Thyroid gland (tissue), 4 donors: ENCODE measurements at regions not wholly inside any gene's neighbourhood (a gene's known extent, or its start where the extent isn't known, plus 50 kb on each side); places are given as distances from the start of the nearest gene placed in this dataset.

Source experiments
- DNase-seq, 2 donors: peaks; one replicate each; pipeline ENCODE4 v3.0.0-alpha.2; 2019
- H3K27ac ChIP-seq, 3 donors: fragments of 200-600 bp; sonication (generic); 1 replicate in 2 of 3; 2 replicates in 1 of 3; pipeline ENCODE4 v1.5.1; 2016 to 2019; ENCODE audit warnings: mild to moderate bottlenecking in 1 of 3, moderate library complexity in 1 of 3
- H3K27me3 ChIP-seq: fragments of 200-600 bp; sonication (generic); one replicate; pipeline ENCODE4 v1.5.1; 2019
- H3K36me3 ChIP-seq, 2 donors: fragments of 200-600 bp; sonication (generic); one replicate each; pipeline ENCODE4 v1.5.1; 2016 to 2019
- H3K4me1 ChIP-seq, 2 donors: fragments of 200-600 bp; sonication (generic); one replicate each; pipeline ENCODE4 v1.5.1; 2017 to 2019
- H3K4me3 ChIP-seq, 3 donors: fragments of 200-600 bp; sonication (generic); replicated peaks in 1 of 3; 1 replicate in 2 of 3; 2 replicates in 1 of 3; pipeline ENCODE4 v1.5.1; 2016; ENCODE audit warnings: mild to moderate bottlenecking in 1 of 3
- H3K9me3 ChIP-seq: fragments of 200-600 bp; sonication (generic); one replicate; pipeline ENCODE4 v1.5.1; 2017
- CTCF ChIP-seq, 6 experiments: fragments of 200-600 bp in 3 of 6; fragments of 450-650 bp in 3 of 6; sonication (generic) in 3 of 6; IDR thresholded peaks; one replicate each; pipeline ENCODE4 v1.5.1; 2016 to 2019; ENCODE audit warnings: antibody characterized with exemption in 6 of 6, mild to moderate bottlenecking in 2 of 6, inconsistent platforms in 1 of 6, moderate library complexity in 1 of 6
- POLR2A ChIP-seq, 2 donors: fragments of 450-650 bp; IDR thresholded peaks; one replicate each; pipeline ENCODE4 v1.6.1; 2017; ENCODE audit warnings: antibody characterized with exemption in 2 of 2, mild to moderate bottlenecking in 2 of 2, moderate library complexity in 1 of 2
- WGBS, 2 donors: methylation state at CpG; one replicate each; pipeline ENCODE4 v1.1.5; 2017; 5-methylcytosine and 5-hydroxymethylcytosine counted together
- intact Hi-C: fragments of 100-400 bp; cut with DNase I; formaldehyde crosslinking; loops from one replicate; pipeline ENCODE4 v1.15.1; 2023

GRCh38 chrX:82292803-82293202, 1090.9 kb downstream of the SH3BGRL start:
- H3K27ac ChIP-seq: no peak overlapping the region
- no peak overlapping the region for H3K4me3 ChIP-seq
- intact Hi-C loops: no loop called here
- H3K36me3 ChIP-seq: no peaks in the 10 kb centered on the region
- 65 to 74% methylated on average over 2 of the region's 2 CpGs for WGBS, 2 donors
- no peaks in the 10 kb centered on the region for H3K4me1 ChIP-seq
- H3K9me3 ChIP-seq: no peaks in the 10 kb centered on the region
- TF ChIP-seq CTCF (IDR thresholded peaks at IDR 0.05) (no peak), POLR2A (IDR thresholded peaks at IDR 0.05) (no peak)
- H3K27me3 ChIP-seq: no peaks in the 10 kb centered on the region
- DNase-seq: no peak

DNA sequence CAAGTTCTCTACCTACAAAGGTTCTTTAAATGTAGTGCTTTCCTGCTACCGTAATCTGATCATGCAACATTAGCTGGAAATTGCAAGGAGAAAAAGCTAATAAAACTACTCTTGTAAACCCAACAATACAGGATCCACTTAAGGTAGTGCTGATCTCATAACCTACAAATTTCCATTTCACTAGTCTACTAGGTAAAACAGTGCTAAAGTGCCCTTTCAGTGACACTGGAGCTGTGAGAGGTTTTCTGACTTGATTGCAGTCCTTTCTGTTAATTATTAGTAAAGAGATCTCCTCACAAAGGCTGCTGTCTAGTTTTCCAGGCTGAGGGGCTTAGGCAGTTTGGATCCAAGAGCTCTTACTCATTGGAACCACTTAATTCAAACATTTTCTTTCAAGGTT, 1118.7 kb downstream of the SH3BGRL start:
- intact Hi-C loops: no loop called here
- H3K4me1 ChIP-seq: peaks cover 0 to 5% of the 10 kb centered on the region in 2 donors
- H3K9me3 ChIP-seq: no peaks in the 10 kb centered on the region
- DNase-seq: no peak
- 25 to 29% methylated on average over 1 of the region's 1 CpG for WGBS, 2 donors
- no peak overlapping the region for H3K4me3 ChIP-seq
- no peaks in the 10 kb centered on the region for H3K36me3 ChIP-seq
- no peak for TF ChIP-seq CTCF (IDR thresholded peaks at IDR 0.05)
- TF ChIP-seq POLR2A (IDR thresholded peaks at IDR 0.05): no peak
- H3K27ac ChIP-seq: no peak overlapping the region
- H3K27me3 ChIP-seq: no peaks in the 10 kb centered on the region

DNA sequence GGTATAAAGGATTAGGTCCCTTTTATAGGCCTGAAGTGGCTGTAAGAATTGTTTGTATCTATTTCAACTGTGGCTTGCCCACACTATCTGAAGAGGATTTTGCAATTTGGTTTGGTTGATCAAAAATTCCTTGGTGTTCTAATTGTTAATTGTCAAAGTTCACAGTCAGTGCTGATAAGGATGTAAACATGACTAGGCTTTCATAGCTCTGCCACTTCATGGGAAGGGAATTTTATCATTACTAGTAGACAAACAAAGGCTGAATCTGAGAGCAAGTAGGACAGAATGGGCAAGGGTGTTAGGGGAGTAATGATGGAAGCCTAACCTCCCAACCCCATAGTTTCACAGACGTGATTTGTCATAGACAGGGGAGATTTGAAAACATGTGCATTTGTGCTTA, 1131.7 kb downstream of the SH3BGRL start:
- intact Hi-C loops: no loop called here
- no peak overlapping the region for H3K4me3 ChIP-seq
- TF ChIP-seq CTCF (IDR thresholded peaks at IDR 0.05): no peak
- DNase-seq: no peak
- no peaks in the 10 kb centered on the region for H3K27me3 ChIP-seq
- peaks cover 0 to 10% of the 10 kb centered on the region in 2 donors for H3K4me1 ChIP-seq
- H3K27ac ChIP-seq: no peak overlapping the region
- no peaks in the 10 kb centered on the region for H3K9me3 ChIP-seq
- WGBS, 2 donors: 85 to 94% methylated on average over 1 of the region's 1 CpG
- H3K36me3 ChIP-seq: no peaks in the 10 kb centered on the region

- intact Hi-C loops: no loop called here
- Histone ChIP-seq H3K27ac (peak overlapping the region in 2 of 3 donors; percentile 47 to 64), H3K36me3 (no peaks in the 10 kb centered on the region), H3K4me3 (no peak overlapping the region), H3K27me3 (no peaks in the 10 kb centered on the region), H3K9me3 (no peaks in the 10 kb centered on the region), H3K4me1 (peaks cover 0 to 10% of the 10 kb centered on the region in 2 donors)
- DNase-seq: peak; percentile 23 to 27
- TF ChIP-seq CTCF (IDR thresholded peaks at IDR 0.05): no peak
- no peak for TF ChIP-seq POLR2A (IDR thresholded peaks at IDR 0.05)
- 33 to 36% methylated on average over 1 of the region's 1 CpG for WGBS, 2 donors
Measured at GRCh38 chrX:82335772-82336171, 1133.9 kb downstream of the SH3BGRL start.

DNA sequence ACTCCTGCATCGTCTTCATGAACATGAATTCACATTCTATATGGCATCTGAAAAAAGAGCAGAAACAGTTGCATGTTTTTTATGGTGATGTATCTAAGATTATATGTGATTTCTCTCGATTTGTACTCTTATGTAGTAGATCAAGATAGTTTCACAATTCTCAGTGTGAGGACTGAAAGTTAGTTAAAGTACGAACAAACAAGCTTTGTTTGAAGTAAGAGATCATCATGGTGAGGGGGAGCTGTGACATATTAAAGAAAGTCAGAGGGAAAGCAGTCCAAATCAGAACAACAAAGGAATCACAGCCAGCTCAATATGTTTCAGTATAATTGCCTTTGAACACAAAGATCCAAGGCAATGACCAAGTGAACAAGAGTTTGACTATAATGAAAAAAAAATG, 1140.6 kb downstream of the SH3BGRL start:
- H3K9me3 ChIP-seq: no peaks in the 10 kb centered on the region
- WGBS, 2 donors: 75 to 84% methylated on average over 3 of the region's 3 CpGs
- intact Hi-C loops: no loop called here
- no peak overlapping the region for H3K4me3 ChIP-seq
- H3K27ac ChIP-seq: no peak overlapping the region
- no peaks in the 10 kb centered on the region for H3K36me3 ChIP-seq
- DNase-seq: no peak
- TF ChIP-seq POLR2A (IDR thresholded peaks at IDR 0.05) (no peak), CTCF (IDR thresholded peaks at IDR 0.05) (no peak)
- H3K27me3 ChIP-seq: no peaks in the 10 kb centered on the region
- no peaks in the 10 kb centered on the region for H3K4me1 ChIP-seq
